Liver (tissue), 3 donors: ENCODE measurements at regions not wholly inside any gene's neighbourhood (a gene's known extent, or its start where the extent isn't known, plus 50 kb on each side); places are given as distances from the start of the nearest gene placed in this dataset.

ENCODE experiments used
- CTCF ChIP-seq: fragments of 150-350 bp; IDR thresholded peaks from 2 replicates; pipeline ENCODE4 v1.5.1; 2017; ENCODE audit warnings: improper control_type of control experiment, low read depth, low read length; ENCODE audit not compliant: missing input control
- RXRA ChIP-seq, 2 donors: IDR thresholded peaks; 2 replicates each; pipeline ENCODE4 v1.6.1; 2017 to 2018; ENCODE audit warnings: antibody characterized with exemption in 2 of 2, mild to moderate bottlenecking in 1 of 2
- SP1 ChIP-seq: IDR thresholded peaks from 2 replicates; pipeline ENCODE4 v1.6.1; 2018; ENCODE audit warnings: antibody characterized with exemption, mild to moderate bottlenecking
- YY1 ChIP-seq: IDR thresholded peaks from 2 replicates; pipeline ENCODE4 v1.6.1; 2016; ENCODE audit warnings: antibody characterized with exemption, mild to moderate bottlenecking
- ZBTB33 ChIP-seq: IDR thresholded peaks from 2 replicates; pipeline ENCODE4 v1.6.1; 2016; ENCODE audit warnings: antibody characterized with exemption
- TF ChIP-seq, protein P1 (sequence below): IDR thresholded peaks from 2 replicates; pipeline ENCODE4 v1.6.1; 2016; ENCODE audit warnings: antibody characterized with exemption
- TF ChIP-seq, protein P2 (sequence below): IDR thresholded peaks from 2 replicates; pipeline ENCODE4 v1.6.1; 2016; ENCODE audit warnings: antibody characterized with exemption
- donor health status: healthy.
- donor health status: healthy.

DNA sequence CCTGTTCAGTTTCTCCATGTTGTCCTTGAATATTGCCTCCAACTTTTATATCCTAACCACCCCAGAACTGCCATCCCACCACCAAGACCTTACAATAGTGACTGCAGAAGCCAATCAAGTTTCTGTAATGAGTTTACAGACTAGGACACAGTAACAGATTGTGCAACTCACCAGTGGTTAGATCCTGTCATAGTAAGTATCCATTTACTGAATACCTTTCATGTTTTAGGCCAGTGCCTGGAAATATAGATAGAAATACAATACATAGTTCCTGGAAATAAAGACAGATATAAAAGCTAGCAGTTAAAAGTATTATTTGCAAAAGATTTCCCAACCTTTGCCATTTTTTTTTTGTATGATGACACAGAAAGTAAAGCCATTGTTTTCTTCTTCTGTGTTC, 471.8 kb upstream of the BTBD3 start:
- TF ChIP-seq, protein P1, sequence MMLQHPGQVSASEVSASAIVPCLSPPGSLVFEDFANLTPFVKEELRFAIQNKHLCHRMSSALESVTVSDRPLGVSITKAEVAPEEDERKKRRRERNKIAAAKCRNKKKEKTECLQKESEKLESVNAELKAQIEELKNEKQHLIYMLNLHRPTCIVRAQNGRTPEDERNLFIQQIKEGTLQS = no peak
- TF ChIP-seq YY1 = no peak
- no peak for TF ChIP-seq CTCF
- TF ChIP-seq ZBTB33 = no peak
- TF ChIP-seq RXRA (IDR thresholded peaks at IDR 0.05) = no peak
- no peak for TF ChIP-seq SP1
- TF ChIP-seq, protein P2, sequence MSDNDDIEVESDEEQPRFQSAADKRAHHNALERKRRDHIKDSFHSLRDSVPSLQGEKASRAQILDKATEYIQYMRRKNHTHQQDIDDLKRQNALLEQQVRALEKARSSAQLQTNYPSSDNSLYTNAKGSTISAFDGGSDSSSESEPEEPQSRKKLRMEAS = no peak
